ENCODE measurements at regions not wholly inside any gene's neighbourhood (a gene's known extent, or its start where the extent isn't known, plus 50 kb on each side); places are given as distances from the start of the nearest gene placed in this dataset.

DNA sequence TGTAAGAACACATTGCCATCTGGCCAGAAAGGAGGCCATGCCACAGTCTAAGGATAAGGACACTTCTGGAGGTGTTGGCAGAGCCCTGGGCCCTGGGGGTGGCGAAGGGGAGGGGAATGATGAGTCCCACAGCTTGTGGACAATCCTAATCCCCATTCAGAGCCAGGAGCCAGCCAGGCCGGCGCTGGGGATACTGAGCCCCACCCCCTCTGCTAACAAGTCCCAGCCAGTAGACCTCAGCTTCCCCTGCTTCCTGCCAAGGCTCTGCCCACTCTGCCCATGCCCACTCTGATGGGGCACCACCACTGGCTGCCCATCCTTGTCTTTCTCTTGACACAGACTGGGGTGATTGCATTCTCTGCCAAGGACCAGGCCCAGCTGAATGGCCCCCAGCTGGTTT is 71.9 kb downstream of the NAV1 start:
- no peak for DNase-seq (ENCODE audit: low spot score)

DNA sequence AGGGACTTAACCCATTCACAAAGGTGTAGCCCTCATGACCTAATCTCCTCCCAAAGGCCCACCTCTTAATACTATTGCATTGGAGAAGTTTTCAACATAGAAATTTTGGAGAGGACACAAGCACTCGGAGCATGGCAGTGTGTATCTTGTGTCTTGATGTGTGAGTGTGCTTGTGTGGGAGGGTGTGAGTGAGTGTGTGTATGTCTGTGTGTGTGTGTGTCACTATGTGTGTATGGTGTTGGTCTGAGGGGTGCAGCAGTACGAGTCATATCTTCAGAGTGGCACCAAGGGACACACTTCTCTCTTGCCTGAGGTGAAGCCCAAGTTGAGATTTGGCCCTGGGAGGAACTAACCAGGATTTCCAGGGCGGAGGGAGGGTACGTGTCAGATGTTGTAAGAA is 73.7 kb downstream of the NAV1 start:
- DNase-seq (ENCODE audit: low spot score), result no peak

DNA sequence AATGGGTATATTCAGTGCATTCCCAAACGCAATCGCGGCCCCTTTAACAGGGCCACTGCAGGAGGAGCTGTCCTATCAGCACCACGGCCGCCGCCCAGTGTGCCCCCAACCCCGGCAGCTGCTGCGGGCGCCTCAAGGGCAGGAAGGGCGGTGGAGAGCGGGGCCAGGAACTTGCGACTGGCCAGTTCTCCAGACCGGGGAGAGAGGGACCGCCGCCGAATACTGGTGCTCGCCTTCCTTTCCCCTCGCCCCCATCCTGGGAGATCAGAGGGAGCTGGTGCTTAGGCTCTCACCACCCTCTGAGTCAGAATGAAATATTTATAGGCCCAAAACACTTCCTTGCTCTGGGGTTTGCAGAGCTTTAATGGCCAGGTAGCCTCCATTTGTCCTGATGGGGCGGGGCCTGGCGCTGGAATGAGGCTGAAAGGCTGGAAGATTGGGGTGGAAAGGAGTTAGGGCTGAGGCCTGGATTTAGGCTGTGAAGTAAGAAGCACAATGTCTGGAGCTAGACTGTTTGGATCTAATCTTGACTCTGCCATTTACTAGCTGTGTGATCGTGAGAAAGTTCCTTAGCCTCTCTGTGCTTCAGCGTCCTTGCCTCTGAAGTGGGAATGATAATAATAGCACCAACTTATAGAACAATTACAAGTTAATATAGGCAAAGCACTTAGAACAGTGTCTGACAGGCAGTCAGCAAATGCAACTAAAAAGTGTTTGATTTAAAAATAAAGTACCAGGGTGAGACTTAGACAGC is 75.5 kb downstream of the NAV1 start:
- peak; percentile 51 for DNase-seq (ENCODE audit: low spot score)

DNA sequence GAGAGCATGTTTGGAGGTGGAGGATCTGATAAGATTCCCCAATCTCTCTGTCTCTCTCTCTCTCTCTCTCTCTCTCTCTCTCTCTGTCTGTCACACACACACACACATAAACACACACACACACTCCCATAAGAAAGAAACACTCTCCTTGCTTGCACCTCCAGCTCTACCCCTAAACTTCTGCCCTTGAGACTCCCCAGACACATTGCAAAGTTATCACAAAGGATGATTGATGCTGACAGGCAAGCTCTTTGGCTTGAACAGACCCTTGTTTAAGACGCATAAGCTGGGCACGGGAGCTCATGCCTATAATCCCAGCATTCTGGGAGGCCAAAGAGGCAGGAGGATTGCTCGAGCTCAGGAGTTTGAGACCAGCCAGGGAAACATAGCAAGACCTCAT is 78.2 kb downstream of the NAV1 start:
- no peak for DNase-seq (ENCODE audit: low spot score)

DNA sequence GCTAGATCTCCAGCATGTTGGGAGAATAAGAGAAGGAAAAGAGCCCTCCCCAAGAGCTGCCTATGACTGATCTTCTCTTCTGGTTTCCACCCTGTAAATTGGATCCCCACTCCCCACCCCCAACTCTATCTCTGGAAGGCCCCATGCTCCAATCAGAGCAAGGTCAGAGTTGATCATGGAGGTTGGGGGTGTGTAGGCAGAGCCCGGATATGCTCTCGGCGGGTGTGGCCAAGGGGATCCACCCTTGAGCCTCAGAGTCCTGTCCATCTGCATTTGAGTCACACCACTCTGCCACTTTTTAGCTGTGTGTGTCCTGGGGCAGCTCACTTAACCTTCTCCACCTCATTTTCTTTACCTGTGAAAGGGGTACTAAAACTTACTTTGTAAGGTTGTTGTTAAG is 79.5 kb downstream of the NAV1 start:
- DNase-seq (ENCODE audit: low spot score), result no peak

DNA sequence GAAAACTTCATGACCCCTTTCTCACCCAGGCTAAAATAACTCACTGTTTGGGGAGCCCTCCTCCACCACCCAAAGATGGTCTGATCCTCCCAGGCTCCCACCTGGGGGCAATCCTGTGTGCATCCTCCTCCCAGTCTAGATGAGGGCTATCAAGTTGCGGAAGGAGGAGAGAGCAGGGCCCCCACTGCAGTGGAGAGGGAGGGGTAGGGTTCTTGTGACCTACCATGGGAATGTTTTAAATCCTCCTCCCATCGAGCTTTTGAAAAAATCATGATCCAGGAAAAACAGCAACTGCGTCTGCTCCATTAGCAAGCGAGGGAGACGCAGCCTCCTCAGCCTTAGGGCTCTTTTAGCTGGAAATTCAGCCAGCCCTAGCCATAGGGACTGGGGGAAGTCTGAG is 80.0 kb downstream of the NAV1 start:
- no peak for DNase-seq (ENCODE audit: low spot score)

DNA sequence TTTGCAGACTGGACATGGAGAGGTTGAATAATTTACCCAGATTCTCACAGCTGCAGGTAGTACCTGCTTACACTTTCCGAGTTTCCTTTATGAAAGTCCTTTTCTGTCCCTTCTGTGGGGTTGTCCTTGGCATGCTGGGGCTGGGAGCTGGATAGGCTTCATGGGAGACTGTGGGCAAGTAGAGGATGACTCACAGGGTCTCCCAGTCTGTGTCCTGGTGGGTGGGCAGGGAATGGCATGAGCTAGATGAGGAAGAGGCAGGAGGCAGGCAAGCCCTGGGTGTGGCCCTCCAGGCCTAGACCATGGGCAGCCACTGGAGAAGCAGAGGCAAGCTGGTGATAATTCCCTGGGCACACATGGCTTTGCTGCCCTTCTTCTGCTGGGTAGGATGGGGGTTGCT is 80.6 kb downstream of the NAV1 start:
- no peak for DNase-seq (ENCODE audit: low spot score)

DNA sequence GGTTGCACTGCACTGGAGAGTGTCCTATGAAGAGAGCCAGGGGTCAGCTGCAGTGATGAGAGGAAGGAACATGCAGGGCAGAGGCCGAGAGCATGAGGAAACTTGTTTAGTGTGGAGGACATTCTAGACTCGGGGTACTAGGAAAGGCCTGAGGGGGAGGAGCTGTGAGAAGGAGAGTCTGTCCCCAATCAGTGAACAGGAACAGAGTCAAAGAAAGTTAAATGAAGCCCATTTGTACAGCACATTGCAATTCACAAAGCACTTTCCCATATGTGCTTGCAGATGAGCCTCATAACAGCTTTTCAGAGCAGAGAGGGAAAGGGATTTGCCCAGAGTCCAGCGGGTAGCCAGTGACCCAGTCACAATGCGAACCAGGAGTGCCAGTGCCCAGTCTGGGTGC is 83.4 kb downstream of the NAV1 start:
- DNase-seq (ENCODE audit: low spot score), result no peak

DNA sequence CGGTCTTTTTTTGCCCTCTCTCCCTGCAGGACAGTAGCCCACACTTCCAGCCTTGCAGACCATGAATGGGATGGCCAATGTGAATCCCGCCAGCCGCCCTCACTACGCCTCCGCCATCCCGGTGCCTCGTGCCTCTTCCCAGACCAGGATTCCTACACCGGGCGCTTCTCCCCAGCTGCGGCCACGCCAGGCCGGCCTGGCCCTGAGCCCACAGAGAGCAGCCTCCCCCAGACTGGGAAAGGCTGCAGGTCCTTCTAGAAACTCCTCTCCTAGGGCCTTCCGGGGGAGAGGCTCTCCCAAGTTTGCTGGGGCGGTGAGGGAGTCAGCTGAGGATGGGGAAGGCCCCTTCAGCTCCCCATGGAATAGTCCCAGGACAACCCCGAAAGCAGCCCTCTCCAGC is 83.9 kb downstream of the NAV1 start:
- DNase-seq (ENCODE audit: low spot score), result no peak

DNA sequence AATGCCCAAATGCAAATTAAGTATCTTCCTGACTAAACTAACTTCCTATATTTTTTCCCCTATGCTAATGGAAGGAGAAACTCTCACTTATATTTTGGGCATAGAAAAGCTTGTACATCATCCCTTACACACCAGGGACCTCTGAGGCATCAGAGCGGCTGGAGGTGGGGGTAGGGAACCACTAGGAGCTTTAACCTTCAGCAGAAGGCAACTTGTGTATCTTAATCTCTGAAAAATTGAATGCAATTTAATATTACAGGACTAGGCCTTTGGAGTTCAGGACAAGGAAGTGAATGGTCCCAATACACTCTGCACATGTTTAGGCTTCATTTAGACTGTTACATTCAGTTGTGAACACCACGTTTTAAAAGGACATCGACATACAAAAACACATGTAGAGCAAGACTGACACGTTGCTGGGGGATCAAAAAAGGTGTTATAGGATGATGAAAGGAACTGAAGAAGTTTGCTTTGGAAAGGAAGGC is 85.9 kb downstream of the NAV1 start:
- no peak for DNase-seq (ENCODE audit: low spot score)

DNA sequence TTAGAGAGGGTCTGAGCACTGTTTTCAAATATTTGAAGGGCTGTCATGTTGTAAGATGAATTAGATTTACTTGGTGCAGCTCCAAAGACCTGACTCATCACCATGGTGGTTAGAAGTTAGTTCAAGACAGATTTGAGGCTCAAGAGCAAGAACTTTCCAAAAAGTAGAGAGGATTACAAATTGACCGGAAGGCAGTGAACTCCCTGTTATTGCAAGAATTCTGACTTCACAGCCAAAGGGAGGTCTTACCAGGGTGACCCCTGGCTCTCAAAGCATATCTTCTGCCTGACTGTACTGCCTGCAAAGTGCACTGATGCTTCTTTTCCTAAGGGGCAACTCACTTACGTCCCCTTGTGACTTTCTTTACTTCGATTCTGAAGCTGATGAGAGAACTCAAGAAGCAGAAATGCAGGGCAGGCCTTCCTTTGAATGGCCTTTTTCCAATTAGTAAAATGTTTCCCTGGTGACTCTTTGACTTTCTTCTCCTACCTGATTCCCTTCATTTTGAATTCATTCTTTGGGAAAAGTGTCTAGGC is 86.4 kb downstream of the NAV1 start:
- DNase-seq (ENCODE audit: low spot score), result no peak

DNA sequence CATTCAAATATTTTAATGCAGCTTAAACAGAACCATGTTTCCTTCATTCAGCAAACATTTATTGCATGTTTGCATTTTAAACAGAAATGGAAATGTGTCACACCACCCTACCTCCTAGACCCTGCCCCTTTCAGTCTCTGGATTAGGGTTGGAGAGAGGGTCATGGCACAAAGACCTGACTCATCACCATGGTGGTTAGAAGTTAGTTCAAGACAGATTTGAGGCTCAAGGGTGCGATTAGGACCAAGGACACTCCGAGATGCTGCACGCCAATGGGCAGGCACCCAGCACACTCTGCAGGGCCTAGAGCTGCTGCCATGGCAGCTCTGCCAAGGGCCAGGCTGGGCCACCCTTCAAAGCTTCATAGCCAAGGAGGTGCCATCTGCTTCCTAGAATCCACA is 86.9 kb downstream of the NAV1 start:
- no peak for DNase-seq (ENCODE audit: low spot score)

DNA sequence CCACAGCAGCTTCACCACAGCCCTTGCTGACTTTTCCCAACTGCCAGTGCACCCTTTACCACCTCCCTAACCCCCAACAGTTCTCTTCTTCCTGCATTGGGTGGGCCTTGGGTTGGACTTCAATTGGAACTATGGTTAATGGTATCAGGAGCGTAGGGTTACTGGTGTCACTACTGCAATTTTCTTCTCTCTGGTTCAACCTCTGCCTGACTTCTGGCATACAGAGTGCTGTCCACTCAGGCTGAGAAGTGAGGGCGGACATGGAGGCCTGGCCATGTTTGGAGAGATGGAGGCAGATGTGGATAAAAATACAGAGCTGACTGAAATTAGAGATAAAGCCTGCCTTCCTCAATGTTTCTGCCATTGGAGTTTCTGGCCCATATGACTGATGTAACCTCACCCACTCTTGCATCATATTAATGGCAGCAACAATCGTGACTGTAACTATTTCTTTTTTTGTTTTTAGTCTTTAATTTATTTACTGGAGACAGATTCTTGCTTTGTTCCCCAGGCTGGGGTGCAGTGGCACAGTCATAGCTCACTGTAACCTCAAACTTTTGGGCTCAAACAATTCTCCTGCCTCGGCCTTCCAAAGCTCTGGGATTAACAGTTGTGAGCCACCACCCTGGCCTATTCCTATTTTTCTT is 87.8 kb downstream of the NAV1 start:
- DNase-seq (ENCODE audit: low spot score), result no peak

DNA sequence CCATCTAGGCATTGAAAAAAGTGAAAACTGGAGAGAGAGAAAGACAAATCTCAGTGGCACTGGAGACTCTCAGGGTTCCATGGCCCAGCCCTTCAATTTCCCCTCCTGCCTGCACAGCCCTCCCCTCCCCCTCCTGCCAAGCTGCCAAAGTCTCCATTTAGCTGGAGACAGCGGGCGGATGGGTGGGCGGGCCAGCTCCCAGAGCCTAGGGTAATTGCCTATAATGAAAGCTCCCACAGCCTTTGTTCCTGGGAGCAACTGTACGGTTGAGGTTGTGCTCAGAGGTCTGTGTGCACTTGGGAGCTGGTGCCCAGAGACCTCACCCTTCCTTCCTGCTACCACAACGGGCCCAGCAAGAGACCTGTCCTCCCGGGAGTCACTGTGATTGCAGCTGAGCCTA is 89.6 kb downstream of the NAV1 start:
- no peak for DNase-seq (ENCODE audit: low spot score)

DNA sequence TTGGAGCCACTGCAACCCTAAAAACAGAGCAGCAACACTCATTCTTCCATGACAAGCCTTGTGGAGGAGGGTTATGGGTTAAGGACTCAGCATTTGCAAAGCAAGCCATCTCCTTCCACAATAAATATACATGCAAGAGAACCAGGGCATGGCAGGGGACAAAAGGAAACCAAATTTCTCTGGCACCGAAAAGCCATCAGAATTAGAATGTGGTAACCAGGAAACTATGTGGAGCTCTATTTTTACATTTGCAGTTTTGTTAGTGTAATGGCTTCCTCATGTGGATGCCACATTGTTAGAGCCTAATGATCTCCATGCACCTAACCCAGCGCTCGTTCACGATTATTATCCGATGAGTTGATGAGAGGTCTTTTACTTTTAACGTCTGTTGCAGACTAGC is 91.7 kb downstream of the NAV1 start:
- no peak for DNase-seq (ENCODE audit: low spot score)

DNA sequence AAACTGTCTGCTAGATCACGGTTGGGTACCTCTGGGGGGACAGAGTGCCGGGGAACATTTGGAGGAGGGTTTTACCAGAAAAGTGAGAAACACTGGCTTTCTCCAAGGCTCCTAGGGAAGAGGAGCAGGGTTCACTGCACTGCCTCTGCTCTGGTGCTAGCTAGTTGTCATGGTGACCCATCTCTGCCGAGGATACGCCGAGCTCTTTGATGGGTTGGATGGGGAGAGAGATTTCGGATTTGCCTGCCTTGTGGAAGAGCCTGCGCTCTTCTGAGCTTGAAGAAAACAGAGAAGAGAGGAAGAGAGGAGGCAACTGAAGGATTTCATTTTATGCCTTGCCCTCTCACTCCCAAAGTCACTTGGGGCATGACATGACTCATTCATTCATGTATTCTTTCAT is 92.1 kb downstream of the NAV1 start:
- no peak for DNase-seq (ENCODE audit: low spot score)

DNA sequence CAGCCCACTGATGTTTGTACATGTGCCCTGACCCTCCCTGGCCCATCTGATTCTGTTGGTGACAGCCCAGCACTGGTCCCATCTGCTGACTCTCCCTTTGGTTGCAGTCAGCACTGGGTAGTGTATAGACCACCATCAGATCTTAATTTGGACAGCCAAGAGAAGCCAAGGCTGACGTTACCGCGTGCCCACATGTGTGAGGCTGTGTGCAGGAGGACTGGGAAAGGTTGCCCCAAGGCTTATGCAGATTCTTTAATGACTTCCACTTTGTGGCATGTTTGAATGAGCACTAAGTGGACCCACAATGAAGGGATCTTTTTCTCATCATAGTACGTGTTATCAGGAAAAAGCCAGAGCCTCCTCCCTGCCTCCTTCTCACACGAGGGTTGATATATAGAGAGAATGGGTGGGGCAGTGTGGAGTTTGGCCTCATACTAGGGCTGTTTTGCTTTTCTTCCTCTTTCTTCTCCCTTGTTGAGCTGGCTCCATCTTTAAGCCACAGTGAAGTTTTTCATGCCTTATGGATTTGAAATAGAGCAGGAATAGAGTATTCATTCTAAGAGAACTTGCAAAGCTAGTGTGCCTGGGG is 93.5 kb downstream of the NAV1 start:
- DNase-seq (ENCODE audit: low spot score), result no peak

DNA sequence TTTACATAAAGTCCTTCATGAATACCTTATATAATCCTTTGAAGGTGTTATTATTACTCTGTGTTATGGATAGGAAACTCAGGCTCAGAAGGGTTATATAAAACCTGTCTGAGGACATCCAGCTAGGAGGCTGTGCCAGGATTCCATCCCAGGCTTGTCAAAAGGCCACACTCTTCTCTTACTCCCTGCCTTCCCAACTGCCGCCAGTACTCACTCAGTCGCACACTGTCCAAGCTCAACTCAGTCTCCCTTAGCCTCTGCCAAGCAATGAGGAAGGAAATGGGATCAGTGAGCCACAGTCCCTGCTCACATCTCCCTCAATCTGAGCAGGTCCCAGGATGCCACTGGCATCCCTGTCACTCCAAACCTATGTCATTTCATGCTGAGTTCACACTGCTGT is 94.4 kb downstream of the NAV1 start:
- DNase-seq (ENCODE audit: low spot score), result no peak

DNA sequence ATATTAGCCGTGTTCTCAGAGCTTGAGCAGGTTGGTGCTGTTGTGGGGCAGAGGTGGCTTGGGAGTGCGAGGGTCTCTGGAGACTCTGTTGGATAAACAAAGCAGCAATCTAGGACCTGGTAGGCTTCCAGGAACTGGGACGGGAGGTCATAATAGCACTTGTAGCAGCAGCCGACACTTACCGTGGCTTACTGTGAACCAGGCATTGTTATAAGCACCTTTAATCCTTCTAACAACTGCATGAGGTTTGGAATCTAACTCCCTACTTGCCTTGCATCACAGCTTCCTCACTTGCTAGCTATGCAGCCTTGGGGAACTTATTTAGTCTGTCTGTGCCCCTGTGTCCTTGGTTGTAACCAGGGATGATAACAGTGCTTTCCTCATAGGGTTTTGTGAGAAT is 94.9 kb downstream of the NAV1 start:
- DNase-seq (ENCODE audit: low spot score), result no peak

DNA sequence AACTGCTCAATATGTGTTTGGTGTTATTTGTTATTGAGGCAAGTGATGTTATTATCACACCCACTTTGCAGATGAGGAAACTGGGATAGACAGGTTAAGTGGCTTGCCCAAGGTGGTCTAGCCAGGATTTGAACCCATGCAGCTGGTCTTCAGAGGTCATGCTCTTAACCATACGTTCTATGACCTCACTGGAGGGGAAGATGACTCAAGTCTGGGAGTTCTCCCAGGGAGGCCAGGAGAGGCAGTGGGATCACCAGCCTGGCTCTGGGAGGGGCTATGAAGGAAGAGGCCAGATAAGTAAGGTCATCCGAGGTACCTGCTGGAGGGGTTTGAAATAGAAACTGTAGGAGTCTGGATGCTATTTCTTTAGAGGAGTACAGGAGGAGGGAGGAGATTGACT is 95.3 kb downstream of the NAV1 start:
- DNase-seq (ENCODE audit: low spot score), result no peak

DNA sequence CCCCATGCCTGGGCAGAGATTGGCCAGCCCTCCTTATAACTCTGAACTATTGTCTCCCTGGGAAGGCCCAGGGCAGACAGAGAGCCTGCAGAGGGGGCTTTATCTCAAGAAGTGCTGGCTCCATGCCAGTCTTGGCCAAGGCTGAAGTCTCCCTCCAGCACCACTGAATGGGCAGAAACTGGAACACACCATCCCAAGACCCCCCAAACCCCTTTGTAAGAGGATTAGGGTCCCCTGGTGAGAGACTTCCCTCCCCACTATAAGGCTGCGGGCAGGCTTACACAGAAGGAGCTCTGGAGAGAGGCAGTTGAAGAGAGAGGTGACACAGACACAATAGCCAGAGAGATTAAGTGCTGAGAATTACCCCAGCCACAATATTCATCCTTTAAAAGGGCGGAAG is 97.2 kb downstream of the NAV1 start:
- no peak for DNase-seq (ENCODE audit: low spot score)

DNA sequence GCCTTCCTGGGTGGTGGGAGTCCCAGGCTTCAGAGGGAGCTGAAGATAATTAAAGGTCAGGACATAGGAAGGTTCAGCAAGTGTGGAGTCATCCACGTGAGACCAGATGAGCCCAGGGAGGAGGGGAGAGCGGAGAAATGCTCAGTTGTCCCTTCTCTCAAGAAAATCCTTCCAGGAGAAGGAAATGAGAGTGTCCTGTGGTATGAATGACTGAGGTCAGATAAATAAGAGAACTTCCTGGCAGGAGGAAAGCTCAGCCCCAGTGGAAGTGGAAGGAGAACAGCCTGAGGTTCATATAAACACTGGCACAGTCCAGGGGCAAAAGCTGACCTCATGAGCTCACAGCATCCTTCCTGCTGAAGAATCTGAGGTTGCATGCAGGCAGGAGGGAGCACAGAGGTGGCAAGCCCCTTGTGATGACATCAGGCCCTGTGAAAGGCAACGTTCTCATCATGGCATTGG is 97.6 kb downstream of the NAV1 start:
- DNase-seq (ENCODE audit: low spot score), result no peak
